ENCODE measurements at regions not wholly inside any gene's neighbourhood (a gene's known extent, or its start where the extent isn't known, plus 50 kb on each side); places are given as distances from the start of the nearest gene placed in this dataset.

DNA sequence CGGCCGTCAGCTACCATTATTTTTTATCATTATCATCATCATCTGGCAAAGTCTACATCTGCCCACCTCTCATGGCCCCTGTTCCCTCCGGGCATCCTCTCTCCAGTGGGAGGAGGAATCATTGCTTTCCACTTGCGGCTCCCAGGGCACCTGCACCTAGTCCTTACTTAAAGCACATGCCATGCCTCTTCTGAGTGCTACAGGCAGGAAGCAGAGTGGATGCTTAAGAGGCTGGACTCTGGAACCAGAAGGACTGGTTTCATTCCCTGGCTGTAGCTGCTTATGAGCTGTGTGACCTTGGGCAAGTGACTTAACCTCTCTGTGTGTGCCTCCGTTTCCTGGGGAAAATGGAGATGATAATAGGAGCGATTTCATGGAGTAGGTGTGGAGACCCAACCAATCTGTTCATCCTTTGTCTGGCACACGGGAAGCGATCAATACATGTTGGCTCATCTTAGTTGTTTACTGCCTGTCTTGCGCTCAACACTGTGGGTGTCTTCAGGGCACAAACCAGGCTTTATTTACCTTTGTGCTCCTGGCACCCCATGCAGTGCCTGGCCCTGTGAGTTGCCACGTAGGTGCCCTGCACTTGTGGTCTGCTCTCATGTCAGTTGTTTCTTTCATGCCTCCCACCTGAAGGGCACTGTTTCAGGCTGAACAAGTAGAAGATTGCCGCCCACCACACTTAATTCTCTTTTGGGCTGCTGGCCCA lies 317.0 kb upstream of the SULF2 start:
- FAIRE-seq (no peak), DNase-seq (ENCODE audit: insufficient read length) (no peak)
- no peak for TF ChIP-seq TAF1 (IDR thresholded peaks at IDR 0.05; ENCODE audit: borderline replicate concordance, low read depth, low read length)
- no peak for TF ChIP-seq POLR2A (IDR thresholded peaks at IDR 0.05; ENCODE audit: low read depth, low read length)
- no peak for TF ChIP-seq POLR2AphosphoS5 (IDR thresholded peaks at IDR 0.05; ENCODE audit: low read depth, low read length)

- DNase-seq (ENCODE audit: insufficient read length) (no peak), FAIRE-seq (no peak)
- TF ChIP-seq TAF1 (IDR thresholded peaks at IDR 0.05; ENCODE audit: borderline replicate concordance, low read depth, low read length), result no peak
- no peak for TF ChIP-seq POLR2A (IDR thresholded peaks at IDR 0.05; ENCODE audit: low read depth, low read length)
- TF ChIP-seq POLR2AphosphoS5 (IDR thresholded peaks at IDR 0.05; ENCODE audit: low read depth, low read length), result no peak
Observed at GRCh38 chr20:48100483-48100882, 315.2 kb upstream of the SULF2 start.

DNA sequence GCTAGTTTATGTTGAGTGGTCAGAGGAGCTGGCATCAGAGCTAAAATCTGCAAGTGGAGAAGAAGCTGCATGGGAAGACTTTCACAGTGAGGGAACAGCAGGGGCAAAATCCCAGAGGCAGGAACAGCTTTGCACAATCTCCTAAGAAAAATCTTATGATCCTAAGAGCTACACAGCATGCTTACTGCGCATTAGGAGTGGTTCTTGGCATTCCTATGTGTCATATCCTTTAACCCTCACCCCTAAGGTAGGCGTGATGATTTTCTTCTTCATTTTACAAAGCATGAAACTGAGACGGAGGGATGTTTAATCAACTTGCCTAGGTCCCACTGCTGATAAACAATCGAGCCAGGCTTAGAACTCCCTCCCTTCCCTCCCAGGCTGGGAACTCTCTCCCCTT lies 313.6 kb upstream of the SULF2 start:
- DNase-seq (ENCODE audit: insufficient read length) (no peak), FAIRE-seq (no peak)
- TF ChIP-seq TAF1 (IDR thresholded peaks at IDR 0.05; ENCODE audit: borderline replicate concordance, low read depth, low read length) (no peak), POLR2A (IDR thresholded peaks at IDR 0.05; ENCODE audit: low read depth, low read length) (no peak), POLR2AphosphoS5 (IDR thresholded peaks at IDR 0.05; ENCODE audit: low read depth, low read length) (no peak)

GRCh38 chr20:48098099-48098498 lies 312.8 kb upstream of the SULF2 start:
- no peak for FAIRE-seq
- no peak for DNase-seq (ENCODE audit: insufficient read length)
- TF ChIP-seq POLR2AphosphoS5 (IDR thresholded peaks at IDR 0.05; ENCODE audit: low read depth, low read length), result no peak
- TF ChIP-seq TAF1 (IDR thresholded peaks at IDR 0.05; ENCODE audit: borderline replicate concordance, low read depth, low read length), result no peak
- no peak for TF ChIP-seq POLR2A (IDR thresholded peaks at IDR 0.05; ENCODE audit: low read depth, low read length)

- DNase-seq (ENCODE audit: insufficient read length) (no peak), FAIRE-seq (no peak)
- TF ChIP-seq POLR2AphosphoS5 (IDR thresholded peaks at IDR 0.05; ENCODE audit: low read depth, low read length) (no peak), TAF1 (IDR thresholded peaks at IDR 0.05; ENCODE audit: borderline replicate concordance, low read depth, low read length) (no peak), POLR2A (IDR thresholded peaks at IDR 0.05; ENCODE audit: low read depth, low read length) (no peak)
Observed at GRCh38 chr20:48096957-48097890, 311.9 kb upstream of the SULF2 start.

DNA sequence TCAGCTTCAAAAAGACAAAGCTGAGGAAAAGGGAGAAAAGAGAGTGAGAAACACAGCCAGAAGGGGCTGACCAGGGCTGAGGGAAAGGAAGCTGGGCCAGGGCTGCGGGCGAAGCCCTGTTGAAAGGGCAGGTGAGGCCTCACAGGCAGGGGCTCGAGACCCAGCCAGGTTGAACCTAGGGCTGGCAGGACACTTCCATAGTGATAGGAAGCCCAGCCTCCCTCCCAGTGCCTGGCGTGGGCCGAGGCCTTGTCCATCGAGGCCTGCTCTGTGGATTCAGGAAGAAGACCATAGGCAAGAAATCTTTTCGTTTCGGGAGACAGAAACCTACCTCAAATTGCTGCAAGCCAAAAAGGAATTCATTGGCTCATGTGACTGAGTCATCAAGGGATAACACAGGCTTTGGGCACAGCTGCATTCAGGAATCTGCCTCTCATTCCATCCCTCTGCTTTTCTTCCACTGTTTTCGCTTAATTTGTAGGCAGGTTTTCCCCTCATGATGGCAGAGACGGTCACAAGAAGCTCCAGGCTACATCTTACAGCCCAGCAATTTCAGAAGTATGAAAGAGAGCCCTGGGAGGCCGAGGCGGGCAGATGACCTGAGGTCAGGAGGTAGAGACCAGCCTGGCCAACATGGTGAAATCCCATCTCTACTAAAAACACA lies 311.1 kb upstream of the SULF2 start:
- no peak for FAIRE-seq
- TF ChIP-seq TAF1 (IDR thresholded peaks at IDR 0.05; ENCODE audit: borderline replicate concordance, low read depth, low read length) (no peak), POLR2AphosphoS5 (IDR thresholded peaks at IDR 0.05; ENCODE audit: low read depth, low read length) (no peak), POLR2A (IDR thresholded peaks at IDR 0.05; ENCODE audit: low read depth, low read length) (no peak)
- DNase-seq (ENCODE audit: insufficient read length), result no peak

GRCh38 chr20:48094944-48095343 lies 309.7 kb upstream of the SULF2 start:
- TF ChIP-seq POLR2AphosphoS5 (IDR thresholded peaks at IDR 0.05; ENCODE audit: low read depth, low read length), result no peak
- TF ChIP-seq POLR2A (IDR thresholded peaks at IDR 0.05; ENCODE audit: low read depth, low read length), result no peak
- no peak for TF ChIP-seq TAF1 (IDR thresholded peaks at IDR 0.05; ENCODE audit: borderline replicate concordance, low read depth, low read length)
- DNase-seq (ENCODE audit: insufficient read length), result no peak
- FAIRE-seq, result no peak

- TF ChIP-seq TAF1 (IDR thresholded peaks at IDR 0.05; ENCODE audit: borderline replicate concordance, low read depth, low read length) (no peak), POLR2A (IDR thresholded peaks at IDR 0.05; ENCODE audit: low read depth, low read length) (no peak), POLR2AphosphoS5 (IDR thresholded peaks at IDR 0.05; ENCODE audit: low read depth, low read length) (no peak)
- no peak for FAIRE-seq
- DNase-seq (ENCODE audit: insufficient read length), result no peak
Observed at GRCh38 chr20:48094196-48094749, 309.0 kb upstream of the SULF2 start.

DNA sequence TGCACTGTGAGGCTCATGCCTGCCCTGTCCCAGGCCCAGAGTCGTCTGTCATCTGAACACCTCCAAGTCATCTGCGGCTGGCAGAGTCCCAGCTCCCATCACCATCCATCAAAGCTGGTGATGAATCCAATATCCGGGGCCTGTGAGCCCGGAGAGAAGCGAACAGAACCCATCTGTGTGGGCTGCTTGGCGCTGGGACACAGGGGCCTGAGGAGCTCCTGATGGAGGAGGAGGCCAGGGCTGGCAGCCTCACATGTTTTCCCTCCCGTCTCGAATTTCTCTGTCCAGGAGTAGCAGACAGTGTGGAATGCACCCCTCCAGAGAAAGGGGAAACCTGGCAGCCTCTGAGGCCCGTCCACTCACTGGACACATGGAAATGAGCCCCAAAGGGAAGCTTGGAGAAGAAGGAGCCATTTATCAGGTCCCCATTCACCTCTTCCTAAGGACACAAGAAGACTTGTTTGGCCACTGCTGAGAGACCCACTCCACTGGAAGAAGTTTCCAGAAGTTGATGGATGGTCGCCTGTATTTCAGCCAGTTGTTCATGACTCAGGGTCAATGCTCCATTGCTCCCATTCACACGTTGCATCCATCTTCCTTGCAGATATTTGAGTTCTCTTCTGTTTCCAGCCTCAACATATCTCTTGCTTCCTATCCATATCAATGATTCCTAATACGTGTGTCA lies 307.5 kb upstream of the SULF2 start:
- no peak for FAIRE-seq
- DNase-seq (ENCODE audit: insufficient read length), result no peak
- TF ChIP-seq POLR2AphosphoS5 (IDR thresholded peaks at IDR 0.05; ENCODE audit: low read depth, low read length) (no peak), POLR2A (IDR thresholded peaks at IDR 0.05; ENCODE audit: low read depth, low read length) (no peak), TAF1 (IDR thresholded peaks at IDR 0.05; ENCODE audit: borderline replicate concordance, low read depth, low read length) (no peak)

DNA sequence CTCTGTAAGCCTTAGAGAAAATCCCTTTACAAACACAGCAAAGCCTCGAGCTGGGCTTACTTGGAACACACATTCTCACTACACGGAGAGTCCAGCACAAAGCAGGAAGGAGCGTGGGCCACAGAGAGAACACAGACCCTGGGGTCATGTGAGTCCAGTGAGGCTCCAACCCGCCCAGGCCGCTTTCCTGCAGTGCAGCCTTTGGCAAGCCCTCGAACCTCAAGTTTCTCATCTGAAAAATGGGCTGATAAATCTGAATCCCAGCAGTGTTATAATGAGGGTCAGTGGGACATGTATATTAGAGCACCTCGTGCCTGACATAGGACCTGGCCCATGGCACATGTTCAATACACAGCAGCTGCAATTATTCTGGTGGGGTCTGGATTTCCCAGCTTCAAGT lies 305.5 kb upstream of the SULF2 start:
- TF ChIP-seq TAF1 (IDR thresholded peaks at IDR 0.05; ENCODE audit: borderline replicate concordance, low read depth, low read length) (no peak), POLR2AphosphoS5 (IDR thresholded peaks at IDR 0.05; ENCODE audit: low read depth, low read length) (no peak), POLR2A (IDR thresholded peaks at IDR 0.05; ENCODE audit: low read depth, low read length) (no peak)
- no peak for DNase-seq (ENCODE audit: insufficient read length)
- FAIRE-seq, result no peak
